Stimulated activated CD4-positive, alpha-beta T cell treated with anti-CD3 and anti-CD28 coated beads, Interleukin-12 subunit alpha, Interleukin-12 subunit beta, amount 100 ng/mL, for 48 hours (primary cell): ENCODE measurements at regions not wholly inside any gene's neighbourhood (a gene's known extent, or its start where the extent isn't known, plus 50 kb on each side); places are given as distances from the start of the nearest gene placed in this dataset.

Experiments
- DNase-seq, 3 donors: peaks; one replicate each; pipeline ENCODE4 v3.0.0-alpha.2; 2020; ENCODE audit warnings: low read depth in 2 of 3, low spot score in 1 of 3

- DNase-seq = no peak
Measured at GRCh38 chr14:29451941-29452340, 475.7 kb downstream of the PRKD1 start.

- no peak for DNase-seq
Measured at GRCh38 chr14:29453045-29453444, 474.6 kb downstream of the PRKD1 start.

- no peak for DNase-seq
Measured at GRCh38 chr14:29454026-29454693, 473.5 kb downstream of the PRKD1 start.

- no peak for DNase-seq
Measured at GRCh38 chr14:29458547-29458946, 469.1 kb downstream of the PRKD1 start.

GRCh38 chr14:29459531-29459930 is 468.1 kb downstream of the PRKD1 start:
- DNase-seq = no peak

GRCh38 chr14:29459969-29460560 is 467.6 kb downstream of the PRKD1 start:
- DNase-seq = no peak

GRCh38 chr14:29461101-29461500 is 466.5 kb downstream of the PRKD1 start:
- DNase-seq = no peak

- no peak for DNase-seq
Measured at GRCh38 chr14:29461506-29461905, 466.1 kb downstream of the PRKD1 start.

- DNase-seq = no peak
Measured at GRCh38 chr14:29462321-29462720, 465.3 kb downstream of the PRKD1 start.

- DNase-seq = no peak
Measured at GRCh38 chr14:29462772-29463171, 464.9 kb downstream of the PRKD1 start.

- no peak for DNase-seq
Measured at GRCh38 chr14:29463727-29464395, 463.8 kb downstream of the PRKD1 start.

- no peak for DNase-seq
Measured at GRCh38 chr14:29465095-29465494, 462.6 kb downstream of the PRKD1 start.

GRCh38 chr14:29475641-29476040 is 452.0 kb downstream of the PRKD1 start:
- no peak for DNase-seq

GRCh38 chr14:29486132-29486531 is 441.5 kb downstream of the PRKD1 start:
- no peak for DNase-seq

GRCh38 chr14:29489911-29490425 is 437.7 kb downstream of the PRKD1 start:
- DNase-seq = no peak

- DNase-seq = no peak
Measured at GRCh38 chr14:29493849-29494248, 433.8 kb downstream of the PRKD1 start.

GRCh38 chr14:29494312-29494711 is 433.3 kb downstream of the PRKD1 start:
- no peak for DNase-seq

- no peak for DNase-seq
Measured at GRCh38 chr14:29503903-29504302, 423.7 kb downstream of the PRKD1 start.

- DNase-seq = no peak
Measured at GRCh38 chr14:29518335-29518734, 409.3 kb downstream of the PRKD1 start.

- DNase-seq = no peak
Measured at GRCh38 chr14:29521526-29522137, 406.0 kb downstream of the PRKD1 start.
